Loucy (cell line): ENCODE measurements at regions not wholly inside any gene's neighbourhood (a gene's known extent, or its start where the extent isn't known, plus 50 kb on each side); places are given as distances from the start of the nearest gene placed in this dataset.

ENCODE experiments used
- H2AFZ ChIP-seq: fragments of 200-600 bp; sonication (generic); 2 replicates; pipeline ENCODE4 v1.6.0; 2016; ENCODE audit warnings: antibody characterized with exemption, mild to moderate bottlenecking, low read length, moderate library complexity
- H3F3A ChIP-seq: fragments of 200-600 bp; 2 replicates; pipeline ENCODE4 v1.6.0; 2016; ENCODE audit warnings: antibody characterized with exemption, low read depth, mild to moderate bottlenecking
- H3K27me3 ChIP-seq: fragments of 200-600 bp; sonication (generic); 2 replicates; pipeline ENCODE4 v1.6.1; 2014; ENCODE audit warnings: low read length, mild to moderate bottlenecking; ENCODE audit not compliant: insufficient read depth, poor library complexity, severe bottlenecking
- H3K36me3 ChIP-seq: fragments of 200-600 bp; sonication (generic); 2 replicates; pipeline ENCODE4 v1.6.1; 2016; ENCODE audit warnings: low read length; ENCODE audit not compliant: insufficient read depth
- H3K4me1 ChIP-seq: fragments of 200-600 bp; sonication (generic); 2 replicates; pipeline ENCODE4 v1.5.1; 2014; ENCODE audit warnings: low read length, mild to moderate bottlenecking; ENCODE audit not compliant: insufficient read depth, poor library complexity, severe bottlenecking
- H3K4me2 ChIP-seq: fragments of 200-600 bp; sonication (generic); 2 replicates; pipeline ENCODE4 v1.6.0; 2014; ENCODE audit warnings: antibody characterized with exemption, low read length, low read depth, mild to moderate bottlenecking; ENCODE audit not compliant: poor library complexity, severe bottlenecking
- H3K4me3 ChIP-seq: fragments of 200-600 bp; sonication (generic); 2 replicates; pipeline ENCODE4 v1.5.1; 2014; ENCODE audit warnings: low read length, mild to moderate bottlenecking, mixed read lengths; ENCODE audit not compliant: poor library complexity, severe bottlenecking
- H3K79me2 ChIP-seq: fragments of 200-600 bp; sonication (generic); 2 replicates; pipeline ENCODE4 v1.6.1; 2014; ENCODE audit warnings: low read length; ENCODE audit not compliant: insufficient read depth
- H3K9ac ChIP-seq: fragments of 200-600 bp; sonication (generic); 2 replicates; pipeline ENCODE4 v1.6.0; 2014; ENCODE audit warnings: mild to moderate bottlenecking, low read depth, low read length, moderate library complexity; ENCODE audit not compliant: poor library complexity, severe bottlenecking
- H3K9me2 ChIP-seq: fragments of 200-600 bp; sonication (generic); replicated peaks from 2 replicates; pipeline ENCODE4 v1.6.1; 2016; ENCODE audit warnings: low read depth, low read length, mixed read lengths
- H3K9me3 ChIP-seq: fragments of 200-600 bp; sonication (generic); 2 replicates; pipeline ENCODE4 v1.6.1; 2014; ENCODE audit warnings: mild to moderate bottlenecking, antibody characterized with exemption, low read length, low read depth; ENCODE audit not compliant: insufficient read depth
- H4K20me1 ChIP-seq: fragments of 200-600 bp; sonication (generic); 2 replicates; pipeline ENCODE4 v1.6.0; 2014; ENCODE audit warnings: antibody characterized with exemption, low read length, mild to moderate bottlenecking; ENCODE audit not compliant: insufficient read depth, poor library complexity, severe bottlenecking
- EZH2phosphoT487 ChIP-seq: fragments of 200-600 bp; IDR thresholded peaks from 2 replicates; pipeline ENCODE4 v1.6.1; 2018; ENCODE audit warnings: antibody characterized with exemption, mild to moderate bottlenecking, moderate library complexity, borderline replicate concordance
- TF ChIP-seq, protein P1 (sequence below): fragments of 200-600 bp; sonication (generic); conservative IDR thresholded peaks from 2 replicates; pipeline ENCODE4 v1.5.1; 2014; ENCODE audit warnings: mild to moderate bottlenecking, antibody characterized with exemption, low read length

DNA sequence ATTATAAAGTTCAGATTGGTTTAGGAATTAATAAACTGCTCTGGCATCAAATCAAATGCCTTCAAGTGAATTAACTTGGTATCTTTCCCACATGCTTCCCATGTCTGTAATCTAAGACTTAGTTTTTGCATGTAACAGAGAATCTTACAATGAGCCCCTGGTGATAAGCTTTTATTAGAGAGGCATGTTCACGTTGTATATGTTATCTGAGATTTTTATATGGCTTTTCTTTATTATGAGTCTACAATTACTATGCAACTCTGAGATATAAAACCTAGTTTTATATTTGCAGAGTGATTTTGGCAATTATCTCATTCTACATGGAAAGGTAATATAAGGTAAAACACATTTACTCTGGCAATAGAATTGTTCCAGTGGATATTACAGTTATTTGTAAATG lies 1578.4 kb upstream of the IGFBP7 start:
- Histone ChIP-seq H3F3A (no peaks in the 10 kb centered on the region), H3K9me3 (no peaks in the 10 kb centered on the region), H3K79me2 (no peaks in the 10 kb centered on the region), H3K4me1 (no peaks in the 10 kb centered on the region), H3K9me2 (no peaks in the 10 kb centered on the region), H3K27me3 (no peaks in the 10 kb centered on the region), H3K36me3 (no peaks in the 10 kb centered on the region), H4K20me1 (no peaks in the 10 kb centered on the region), H2AFZ (no peak overlapping the region), H3K4me2 (no peak overlapping the region), H3K9ac (no peak overlapping the region), H3K4me3 (no peak overlapping the region)
- TF ChIP-seq, protein P1, sequence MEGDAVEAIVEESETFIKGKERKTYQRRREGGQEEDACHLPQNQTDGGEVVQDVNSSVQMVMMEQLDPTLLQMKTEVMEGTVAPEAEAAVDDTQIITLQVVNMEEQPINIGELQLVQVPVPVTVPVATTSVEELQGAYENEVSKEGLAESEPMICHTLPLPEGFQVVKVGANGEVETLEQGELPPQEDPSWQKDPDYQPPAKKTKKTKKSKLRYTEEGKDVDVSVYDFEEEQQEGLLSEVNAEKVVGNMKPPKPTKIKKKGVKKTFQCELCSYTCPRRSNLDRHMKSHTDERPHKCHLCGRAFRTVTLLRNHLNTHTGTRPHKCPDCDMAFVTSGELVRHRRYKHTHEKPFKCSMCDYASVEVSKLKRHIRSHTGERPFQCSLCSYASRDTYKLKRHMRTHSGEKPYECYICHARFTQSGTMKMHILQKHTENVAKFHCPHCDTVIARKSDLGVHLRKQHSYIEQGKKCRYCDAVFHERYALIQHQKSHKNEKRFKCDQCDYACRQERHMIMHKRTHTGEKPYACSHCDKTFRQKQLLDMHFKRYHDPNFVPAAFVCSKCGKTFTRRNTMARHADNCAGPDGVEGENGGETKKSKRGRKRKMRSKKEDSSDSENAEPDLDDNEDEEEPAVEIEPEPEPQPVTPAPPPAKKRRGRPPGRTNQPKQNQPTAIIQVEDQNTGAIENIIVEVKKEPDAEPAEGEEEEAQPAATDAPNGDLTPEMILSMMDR, result no peak
- no peak for TF ChIP-seq EZH2phosphoT487

DNA sequence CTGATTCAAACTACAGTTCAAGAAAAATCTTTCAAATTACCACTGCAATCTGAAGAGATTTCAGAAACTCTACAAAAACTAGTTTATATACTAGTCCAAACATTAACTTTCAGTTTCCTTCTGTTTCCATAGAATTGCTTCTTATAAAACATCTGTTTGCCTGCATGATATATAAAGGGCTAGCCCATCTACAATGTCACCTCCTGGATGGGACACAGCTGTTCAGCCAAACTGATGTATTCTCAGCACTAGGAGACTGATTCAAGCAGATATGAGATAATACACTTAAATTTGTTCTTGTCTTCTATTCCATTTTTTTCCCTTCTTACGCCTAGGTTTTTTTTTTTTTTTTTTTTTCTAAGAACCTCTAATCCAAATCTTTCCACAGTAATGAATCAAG lies 1569.7 kb upstream of the IGFBP7 start:
- no peaks in the 10 kb centered on the region for H4K20me1 ChIP-seq
- no peak overlapping the region for H3K4me2 ChIP-seq
- no peak overlapping the region for H3K9ac ChIP-seq
- H3K79me2 ChIP-seq, result no peaks in the 10 kb centered on the region
- H3K27me3 ChIP-seq, result no peaks in the 10 kb centered on the region
- no peaks in the 10 kb centered on the region for H3F3A ChIP-seq
- H3K4me3 ChIP-seq, result no peak overlapping the region
- H2AFZ ChIP-seq, result no peak overlapping the region
- no peaks in the 10 kb centered on the region for H3K4me1 ChIP-seq
- H3K9me2 ChIP-seq, result no peaks in the 10 kb centered on the region
- TF ChIP-seq, protein P1, result no peak
- TF ChIP-seq EZH2phosphoT487, result no peak
- H3K9me3 ChIP-seq, result no peaks in the 10 kb centered on the region
- H3K36me3 ChIP-seq, result no peaks in the 10 kb centered on the region

DNA sequence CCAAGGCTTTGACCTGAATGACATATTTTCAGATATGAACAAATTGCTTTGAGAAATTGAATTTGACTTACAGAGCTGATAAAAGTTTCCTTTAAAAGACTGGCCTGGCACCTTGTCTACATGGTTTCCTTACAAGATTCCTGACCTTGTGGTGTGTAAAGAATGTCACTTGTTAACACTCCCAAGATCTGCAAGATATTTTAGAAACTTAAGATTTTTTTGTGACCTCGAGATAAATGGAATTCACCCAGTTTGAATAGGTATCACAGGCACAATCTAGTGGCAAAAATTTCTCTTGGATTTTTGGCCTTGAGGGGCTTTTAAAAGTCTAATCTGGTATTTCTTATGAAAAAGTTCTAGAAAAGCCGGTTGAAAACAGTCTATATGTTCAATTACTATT lies 1568.9 kb upstream of the IGFBP7 start:
- Histone ChIP-seq H3K4me2 (no peak overlapping the region), H3K27me3 (no peaks in the 10 kb centered on the region), H2AFZ (no peak overlapping the region), H3K9me3 (no peaks in the 10 kb centered on the region), H3K9ac (no peak overlapping the region), H3K36me3 (no peaks in the 10 kb centered on the region), H3F3A (no peaks in the 10 kb centered on the region), H3K9me2 (no peaks in the 10 kb centered on the region), H3K4me3 (no peak overlapping the region), H3K4me1 (no peaks in the 10 kb centered on the region), H4K20me1 (no peaks in the 10 kb centered on the region), H3K79me2 (no peaks in the 10 kb centered on the region)
- TF ChIP-seq, protein P1, result no peak
- no peak for TF ChIP-seq EZH2phosphoT487
